Mesothelial cell of epicardium (in vitro differentiated cells): ENCODE measurements at regions not wholly inside any gene's neighbourhood (a gene's known extent, or its start where the extent isn't known, plus 50 kb on each side); places are given as distances from the start of the nearest gene placed in this dataset.

ENCODE experiments used
- DNase-seq, 2 experiments: peaks; one replicate each; pipeline ENCODE4 v3.0.0; 2021; ENCODE audit warnings: low spot score in 2 of 2; ENCODE audit not compliant: unreplicated experiment in 2 of 2
- H3K27ac Mint-ChIP-seq: 2 replicates; pipeline ENCODE4 v1.8.0; 2021; ENCODE audit warnings: mixed read lengths
- H3K27me3 Mint-ChIP-seq: 2 replicates; pipeline ENCODE4 v1.8.0; 2021; ENCODE audit warnings: low read depth, mixed read lengths
- H3K36me3 Mint-ChIP-seq: 2 replicates; pipeline ENCODE4 v1.8.0; 2021; ENCODE audit warnings: mixed read lengths
- H3K4me1 Mint-ChIP-seq: 2 replicates; pipeline ENCODE4 v1.8.0; 2021; ENCODE audit warnings: mixed read lengths
- H3K4me3 Mint-ChIP-seq: 2 replicates; pipeline ENCODE4 v1.8.0; 2021; ENCODE audit warnings: mild to moderate bottlenecking, moderate library complexity, mixed read lengths
- H3K9me3 Mint-ChIP-seq: 2 replicates; pipeline ENCODE4 v1.8.0; 2021; ENCODE audit warnings: mixed read lengths
- CTCF ChIP-seq: fragments of 200-600 bp; sonication (generic); IDR thresholded peaks from one replicate; pipeline ENCODE4 v1.5.0; 2021; ENCODE audit warnings: antibody characterized with exemption; ENCODE audit not compliant: unreplicated experiment

GRCh38 chr6:3939368-3939958 is 90.3 kb downstream of the FAM50B start:
- no peak for DNase-seq
- Mint-ChIP-seq H3K36me3 (no peaks in the 10 kb centered on the region), H3K4me1 (peaks cover 11% of the 10 kb centered on the region), H3K9me3 (no peaks in the 10 kb centered on the region), H3K4me3 (no peak overlapping the region), H3K27ac (no peak overlapping the region), H3K27me3 (no peaks in the 10 kb centered on the region)
- no peak for TF ChIP-seq CTCF

- H3K36me3 Mint-ChIP-seq = no peaks in the 10 kb centered on the region
- DNase-seq = peak in 1 of 2 experiments; percentile 48
- H3K4me1 Mint-ChIP-seq = peaks cover 11% of the 10 kb centered on the region
- no peak overlapping the region for H3K4me3 Mint-ChIP-seq
- H3K9me3 Mint-ChIP-seq = no peaks in the 10 kb centered on the region
- H3K27ac Mint-ChIP-seq = no peak overlapping the region
- peaks cover 2% of the 10 kb centered on the region for H3K27me3 Mint-ChIP-seq
- no peak for TF ChIP-seq CTCF
Observed at GRCh38 chr6:3939964-3940363, 90.8 kb downstream of the FAM50B start.

GRCh38 chr6:3940703-3941102 is 91.5 kb downstream of the FAM50B start:
- no peak overlapping the region for H3K4me3 Mint-ChIP-seq

GRCh38 chr6:3943331-3943765 is 94.2 kb downstream of the FAM50B start:
- Mint-ChIP-seq H3K4me3 (no peak overlapping the region), H3K27ac (no peak overlapping the region), H3K36me3 (no peaks in the 10 kb centered on the region)

More at GRCh38 chr6:3940703-3941102, 91.5 kb downstream of the FAM50B start:
- no peak for DNase-seq
- no peaks in the 10 kb centered on the region for H3K9me3 Mint-ChIP-seq
- TF ChIP-seq CTCF = no peak
- no peak overlapping the region for H3K27ac Mint-ChIP-seq
- H3K4me1 Mint-ChIP-seq = peaks cover 11% of the 10 kb centered on the region
- H3K36me3 Mint-ChIP-seq = no peaks in the 10 kb centered on the region
- peaks cover 5% of the 10 kb centered on the region for H3K27me3 Mint-ChIP-seq

GRCh38 chr6:3944246-3944645 is 95.1 kb downstream of the FAM50B start:
- Mint-ChIP-seq H3K27ac (no peak overlapping the region), H3K9me3 (no peaks in the 10 kb centered on the region), H3K36me3 (no peaks in the 10 kb centered on the region), H3K4me3 (no peak overlapping the region), H3K27me3 (peaks cover 11% of the 10 kb centered on the region), H3K4me1 (peaks cover 12% of the 10 kb centered on the region)
- no peak for DNase-seq
- TF ChIP-seq CTCF = no peak

More at GRCh38 chr6:3943331-3943765, 94.2 kb downstream of the FAM50B start:
- TF ChIP-seq CTCF = no peak
- H3K27me3 Mint-ChIP-seq = peaks cover 7% of the 10 kb centered on the region
- DNase-seq = no peak
- H3K4me1 Mint-ChIP-seq = peaks cover 11% of the 10 kb centered on the region
- H3K9me3 Mint-ChIP-seq = no peaks in the 10 kb centered on the region
